Gastrocnemius medialis (tissue), 4 donors: ENCODE measurements at regions not wholly inside any gene's neighbourhood (a gene's known extent, or its start where the extent isn't known, plus 50 kb on each side); places are given as distances from the start of the nearest gene placed in this dataset.

Source experiments
- CTCF ChIP-seq, 5 experiments: fragments of 450-650 bp in 3 of 5; fragments of 200-600 bp in 2 of 5; sonication (generic) in 2 of 5; IDR thresholded peaks in 4 of 5; conservative IDR thresholded peaks in 1 of 5; 1 replicate in 4 of 5; 2 replicates in 1 of 5; pipeline ENCODE4 v1.5.1; 2016 to 2019; ENCODE audit warnings: antibody characterized with exemption in 5 of 5, mild to moderate bottlenecking in 3 of 5, moderate library complexity in 3 of 5
- POLR2A ChIP-seq, 2 donors: fragments of 450-650 bp; IDR thresholded peaks; one replicate each; pipeline ENCODE4 v1.6.1; 2017; ENCODE audit warnings: antibody characterized with exemption in 2 of 2, mild to moderate bottlenecking in 2 of 2, moderate library complexity in 2 of 2

- no peak for TF ChIP-seq CTCF (IDR thresholded peaks at IDR 0.05 in 4 of 5, conservative IDR thresholded peaks at IDR 0.05 in 1 of 5)
- TF ChIP-seq POLR2A (IDR thresholded peaks at IDR 0.05): no peak
Observed at GRCh38 chr13:106630650-106631049, 62.7 kb upstream of the ARGLU1 start.
